ENCODE measurements at regions not wholly inside any gene's neighbourhood (a gene's known extent, or its start where the extent isn't known, plus 50 kb on each side); places are given as distances from the start of the nearest gene placed in this dataset.

DNA sequence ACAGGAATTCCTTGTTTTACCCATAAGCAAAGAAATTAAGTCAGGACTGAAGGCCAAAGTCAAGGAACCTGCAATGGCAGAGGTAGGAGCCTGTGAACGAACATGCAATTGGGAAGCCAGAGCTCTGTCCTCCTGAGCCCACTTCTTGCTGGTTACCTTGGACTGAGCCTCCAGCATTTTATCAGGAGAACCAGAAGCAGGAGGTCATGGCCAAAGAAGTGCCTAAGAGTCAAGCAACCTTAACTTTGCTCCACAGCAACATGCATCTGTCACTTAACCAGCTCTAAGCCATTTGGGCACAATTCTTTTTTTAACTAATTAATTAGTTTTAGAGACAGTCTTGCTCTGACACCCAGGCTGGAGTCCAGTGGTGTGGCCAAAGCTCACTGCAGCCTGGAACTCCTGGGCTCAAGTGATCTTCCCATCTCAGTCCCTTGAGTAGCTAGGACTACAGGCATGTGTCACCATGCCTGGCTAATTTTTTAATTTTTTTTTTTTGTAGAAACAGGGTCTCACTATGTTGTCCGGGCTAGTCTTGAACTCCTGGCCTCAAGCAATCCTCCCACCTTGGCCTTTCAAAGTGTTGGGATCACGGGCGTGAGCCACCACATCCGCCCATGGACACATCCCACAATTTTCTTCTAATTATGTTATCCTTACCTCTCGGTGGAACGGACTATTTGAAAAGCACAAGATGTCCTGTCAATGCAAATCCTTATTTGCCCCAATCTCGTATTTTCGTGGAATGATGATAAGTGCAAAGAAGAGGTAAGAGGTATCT lies 334.2 kb downstream of the CD83 start:
- Histone ChIP-seq H3K4me3 (ENCODE audit: low read length) (no peak overlapping the region), H3K36me3 (ENCODE audit: control insufficient read depth, low read length) (no peaks in the 10 kb centered on the region), H3F3A (ENCODE audit: control insufficient read depth, insufficient read depth) (no peaks in the 10 kb centered on the region), H3K27ac (ENCODE audit: low read depth, low read length) (no peak overlapping the region), H3K79me2 (ENCODE audit: control insufficient read depth, low read length) (no peaks in the 10 kb centered on the region), H3K9me2 (replicated peaks; ENCODE audit: control insufficient read depth, low read length) (no peaks in the 10 kb centered on the region), H4K20me1 (ENCODE audit: control insufficient read depth, insufficient read depth, low read depth, low read length) (no peaks in the 10 kb centered on the region), H3K27me3 (ENCODE audit: control insufficient read depth, low read length) (no peaks in the 10 kb centered on the region), H3K4me2 (ENCODE audit: low read length) (no peak overlapping the region), H3K9me3 (ENCODE audit: control insufficient read depth, insufficient read depth, low read length) (no peaks in the 10 kb centered on the region), H3K4me1 (ENCODE audit: control insufficient read depth, low read length) (peaks cover 11% of the 10 kb centered on the region)
- no peak for TF ChIP-seq EZH2phosphoT487 (IDR thresholded peaks at IDR 0.05; ENCODE audit: borderline replicate concordance, low read length)
- TF ChIP-seq, protein P1, sequence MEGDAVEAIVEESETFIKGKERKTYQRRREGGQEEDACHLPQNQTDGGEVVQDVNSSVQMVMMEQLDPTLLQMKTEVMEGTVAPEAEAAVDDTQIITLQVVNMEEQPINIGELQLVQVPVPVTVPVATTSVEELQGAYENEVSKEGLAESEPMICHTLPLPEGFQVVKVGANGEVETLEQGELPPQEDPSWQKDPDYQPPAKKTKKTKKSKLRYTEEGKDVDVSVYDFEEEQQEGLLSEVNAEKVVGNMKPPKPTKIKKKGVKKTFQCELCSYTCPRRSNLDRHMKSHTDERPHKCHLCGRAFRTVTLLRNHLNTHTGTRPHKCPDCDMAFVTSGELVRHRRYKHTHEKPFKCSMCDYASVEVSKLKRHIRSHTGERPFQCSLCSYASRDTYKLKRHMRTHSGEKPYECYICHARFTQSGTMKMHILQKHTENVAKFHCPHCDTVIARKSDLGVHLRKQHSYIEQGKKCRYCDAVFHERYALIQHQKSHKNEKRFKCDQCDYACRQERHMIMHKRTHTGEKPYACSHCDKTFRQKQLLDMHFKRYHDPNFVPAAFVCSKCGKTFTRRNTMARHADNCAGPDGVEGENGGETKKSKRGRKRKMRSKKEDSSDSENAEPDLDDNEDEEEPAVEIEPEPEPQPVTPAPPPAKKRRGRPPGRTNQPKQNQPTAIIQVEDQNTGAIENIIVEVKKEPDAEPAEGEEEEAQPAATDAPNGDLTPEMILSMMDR (IDR thresholded peaks at IDR 0.05; ENCODE audit: low read depth, low read length, poor library complexity, severe bottlenecking) = no peak

- no peaks in the 10 kb centered on the region for H3K9me2 ChIP-seq (replicated peaks; ENCODE audit: control insufficient read depth, low read length)
- no peaks in the 10 kb centered on the region for H3F3A ChIP-seq (ENCODE audit: control insufficient read depth, insufficient read depth)
- H3K27me3 ChIP-seq (ENCODE audit: control insufficient read depth, low read length) = no peaks in the 10 kb centered on the region
- no peaks in the 10 kb centered on the region for H3K79me2 ChIP-seq (ENCODE audit: control insufficient read depth, low read length)
- H3K27ac ChIP-seq (ENCODE audit: low read depth, low read length) = no peak overlapping the region
- TF ChIP-seq, protein P1 (IDR thresholded peaks at IDR 0.05; ENCODE audit: low read depth, low read length, poor library complexity, severe bottlenecking) = no peak
- no peak for TF ChIP-seq EZH2phosphoT487 (IDR thresholded peaks at IDR 0.05; ENCODE audit: borderline replicate concordance, low read length)
- H4K20me1 ChIP-seq (ENCODE audit: control insufficient read depth, insufficient read depth, low read depth, low read length) = no peaks in the 10 kb centered on the region
- no peaks in the 10 kb centered on the region for H3K9me3 ChIP-seq (ENCODE audit: control insufficient read depth, insufficient read depth, low read length)
- no peak overlapping the region for H3K4me2 ChIP-seq (ENCODE audit: low read length)
- no peaks in the 10 kb centered on the region for H3K36me3 ChIP-seq (ENCODE audit: control insufficient read depth, low read length)
- no peak overlapping the region for H3K4me3 ChIP-seq (ENCODE audit: low read length)
- H3K4me1 ChIP-seq (ENCODE audit: control insufficient read depth, low read length) = peaks cover 11% of the 10 kb centered on the region
Observed at GRCh38 chr6:14452567-14453527, 335.3 kb downstream of the CD83 start.

DNA sequence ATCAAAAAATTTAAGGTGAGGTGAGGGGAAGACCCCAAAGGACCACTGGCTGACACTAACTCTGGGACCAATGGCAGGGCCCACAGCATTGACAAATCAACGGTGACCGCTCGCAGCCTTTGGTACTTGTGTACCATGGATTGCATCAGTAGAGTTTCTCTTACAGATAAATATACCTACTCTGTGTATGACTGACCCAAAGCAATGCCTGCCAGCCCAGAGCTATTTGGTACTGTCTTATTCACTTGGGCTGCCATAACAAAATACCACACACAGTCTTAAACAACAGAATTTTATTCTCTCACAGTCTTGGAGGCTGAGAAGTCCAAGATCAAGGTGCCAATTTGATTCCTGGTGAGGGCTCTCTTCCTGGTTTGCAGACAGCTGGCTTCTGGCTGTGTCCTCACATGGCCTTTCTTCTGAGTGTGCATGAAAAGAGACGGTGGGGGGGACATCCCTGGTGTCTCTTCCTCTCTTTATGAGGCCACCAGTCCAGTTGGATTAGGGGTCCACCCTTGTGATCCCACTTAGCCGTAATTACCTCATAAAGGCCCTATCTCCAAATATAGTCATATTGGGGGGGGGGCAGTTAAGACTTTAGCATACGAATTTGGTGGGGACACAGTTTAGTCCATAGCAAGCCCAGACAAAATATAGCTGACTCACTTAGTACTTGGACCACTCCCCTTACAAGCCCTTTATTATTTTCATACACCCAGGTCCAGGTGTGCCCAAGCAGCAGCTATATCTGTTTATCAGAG lies 336.3 kb downstream of the CD83 start:
- no peaks in the 10 kb centered on the region for H3K9me2 ChIP-seq (replicated peaks; ENCODE audit: control insufficient read depth, low read length)
- H3K4me1 ChIP-seq (ENCODE audit: control insufficient read depth, low read length) = peaks cover 11% of the 10 kb centered on the region
- no peak overlapping the region for H3K4me2 ChIP-seq (ENCODE audit: low read length)
- TF ChIP-seq, protein P1 (IDR thresholded peaks at IDR 0.05; ENCODE audit: low read depth, low read length, poor library complexity, severe bottlenecking) = no peak
- H3K4me3 ChIP-seq (ENCODE audit: low read length) = no peak overlapping the region
- no peaks in the 10 kb centered on the region for H3K79me2 ChIP-seq (ENCODE audit: control insufficient read depth, low read length)
- no peaks in the 10 kb centered on the region for H3K9me3 ChIP-seq (ENCODE audit: control insufficient read depth, insufficient read depth, low read length)
- no peaks in the 10 kb centered on the region for H4K20me1 ChIP-seq (ENCODE audit: control insufficient read depth, insufficient read depth, low read depth, low read length)
- no peaks in the 10 kb centered on the region for H3F3A ChIP-seq (ENCODE audit: control insufficient read depth, insufficient read depth)
- H3K27me3 ChIP-seq (ENCODE audit: control insufficient read depth, low read length) = no peaks in the 10 kb centered on the region
- no peaks in the 10 kb centered on the region for H3K36me3 ChIP-seq (ENCODE audit: control insufficient read depth, low read length)
- H3K27ac ChIP-seq (ENCODE audit: low read depth, low read length) = no peak overlapping the region
